CD14-positive monocyte (primary cell): ENCODE measurements at regions not wholly inside any gene's neighbourhood (a gene's known extent, or its start where the extent isn't known, plus 50 kb on each side); places are given as distances from the start of the nearest gene placed in this dataset.

Experiments used
- DNase-seq, 3 donors: peaks; one replicate each; pipeline ENCODE4 v3.0.0-alpha.2; 2011 to 2022
- H2AFZ ChIP-seq: 2 replicates; pipeline ENCODE4 v1.6.0; 2012; ENCODE audit warnings: mild to moderate bottlenecking, low read depth, low read length, inconsistent platforms; ENCODE audit not compliant: insufficient read depth, poor library complexity, severe bottlenecking
- H3K27ac ChIP-seq, 2 donors: 1 replicate in 1 of 2; 2 replicates in 1 of 2; pipeline ENCODE4 v1.5.1; 2012 to 2013; ENCODE audit warnings: low read length in 2 of 2, control low read depth in 1 of 2, inconsistent platforms in 1 of 2, low read depth in 1 of 2, mild to moderate bottlenecking in 1 of 2
- H3K27me3 ChIP-seq, 2 donors: one replicate each; pipeline versions ENCODE4 v1.6.0 to v1.6.1; 2011 to 2013; ENCODE audit warnings: low read length in 2 of 2; ENCODE audit not compliant: control insufficient read depth in 2 of 2, insufficient read depth in 2 of 2
- H3K36me3 ChIP-seq, 2 donors: replicated peaks in 1 of 2; 1 replicate in 1 of 2; 2 replicates in 1 of 2; pipeline versions ENCODE4 v1.5.1 to v1.6.1; 2012 to 2013; ENCODE audit warnings: low read length in 2 of 2, control low read depth in 1 of 2, inconsistent platforms in 1 of 2, mild to moderate bottlenecking in 1 of 2; ENCODE audit not compliant: insufficient read depth in 2 of 2, control insufficient read depth in 1 of 2
- H3K4me1 ChIP-seq, 2 donors: 1 replicate in 1 of 2; 2 replicates in 1 of 2; pipeline versions ENCODE4 v1.5.1 to v1.6.1; 2012 to 2013; ENCODE audit warnings: low read length in 2 of 2, control low read depth in 1 of 2, inconsistent platforms in 1 of 2, mild to moderate bottlenecking in 1 of 2, moderate library complexity in 1 of 2; ENCODE audit not compliant: insufficient read depth in 2 of 2, control insufficient read depth in 1 of 2
- H3K4me2 ChIP-seq: replicated peaks from 2 replicates; pipeline ENCODE3; 2012; ENCODE audit warnings: low read length, moderate library complexity, mild to moderate bottlenecking; ENCODE audit not compliant: poor library complexity, severe bottlenecking; ENCODE audit errors: extremely low read depth
- H3K4me3 ChIP-seq, 3 experiments: fragments of 200-600 bp in 1 of 3; sonication (generic) in 1 of 3; replicated peaks in 1 of 3; 1 replicate in 2 of 3; 2 replicates in 1 of 3; pipeline ENCODE4 v1.5.1; 2011 to 2013; ENCODE audit warnings: low read length in 3 of 3, mild to moderate bottlenecking in 3 of 3, control low read depth in 2 of 3, low read depth in 2 of 3, inconsistent platforms in 1 of 3, moderate library complexity in 1 of 3
- H3K79me2 ChIP-seq: 2 replicates; pipeline ENCODE4 v1.6.0; 2012; ENCODE audit warnings: mild to moderate bottlenecking, control low read depth, inconsistent platforms, low read length, moderate library complexity; ENCODE audit not compliant: insufficient read depth
- H3K9ac ChIP-seq: 2 replicates; pipeline ENCODE4 v1.6.0; 2017; ENCODE audit warnings: low read length, mild to moderate bottlenecking; ENCODE audit not compliant: insufficient read depth, poor library complexity, severe bottlenecking
- H3K9me3 ChIP-seq, 2 donors: replicated peaks in 1 of 2; 1 replicate in 1 of 2; 2 replicates in 1 of 2; pipeline versions ENCODE4 v1.5.1 to v1.6.1; 2012 to 2013; ENCODE audit warnings: low read length in 2 of 2, control low read depth in 1 of 2; ENCODE audit not compliant: control insufficient read depth in 1 of 2, insufficient read depth in 1 of 2
- H4K20me1 ChIP-seq: 2 replicates; pipeline ENCODE4 v1.6.0; 2012; ENCODE audit warnings: mild to moderate bottlenecking, low read length, control low read depth, moderate library complexity; ENCODE audit not compliant: insufficient read depth
- H3K27ac Mint-ChIP-seq, 7 donors: one replicate each; pipeline ENCODE4 v1.8.0; 2020; ENCODE audit warnings: mild to moderate bottlenecking in 7 of 7, mixed read lengths in 7 of 7, moderate library complexity in 6 of 7, inconsistent platforms in 2 of 7
- H3K27me3 Mint-ChIP-seq, 3 donors: one replicate each; pipeline ENCODE4 v1.8.0; 2021 to 2022; ENCODE audit warnings: low read depth in 3 of 3, mild to moderate bottlenecking in 3 of 3, mixed read lengths in 3 of 3, moderate library complexity in 3 of 3, inconsistent platforms in 1 of 3
- H3K36me3 Mint-ChIP-seq, 2 donors: one replicate each; pipeline ENCODE4 v1.8.0; 2020; ENCODE audit warnings: mixed read lengths in 2 of 2, inconsistent platforms in 1 of 2, mild to moderate bottlenecking in 1 of 2
- H3K4me1 Mint-ChIP-seq: one replicate; pipeline ENCODE4 v1.8.0; 2020; ENCODE audit warnings: mild to moderate bottlenecking, mixed read lengths
- H3K4me3 Mint-ChIP-seq, 2 donors: one replicate each; pipeline ENCODE4 v1.8.0; 2020; ENCODE audit warnings: mild to moderate bottlenecking in 2 of 2, mixed read lengths in 2 of 2, moderate library complexity in 1 of 2
- H3K9me3 Mint-ChIP-seq, 7 donors: one replicate each; pipeline ENCODE4 v1.8.0; 2020 to 2022; ENCODE audit warnings: mixed read lengths in 7 of 7, mild to moderate bottlenecking in 6 of 7, moderate library complexity in 6 of 7, inconsistent platforms in 2 of 7
- CTCF ChIP-seq: fragments of 200-600 bp; IDR thresholded peaks from one replicate; pipeline ENCODE4 v1.8.0; 2022; ENCODE audit warnings: antibody characterized with exemption, mild to moderate bottlenecking
- WGBS: methylation state at CpG from one replicate; pipeline ENCODE4 v1.1.5; 2013; ENCODE audit warnings: missing lambda C conversion rate; ENCODE audit not compliant: insufficient coverage; 5-methylcytosine and 5-hydroxymethylcytosine counted together
- intact Hi-C, 2 donors: fragments of 100-400 bp; cut with micrococcal nuclease; formaldehyde crosslinking; loops; one replicate each; pipeline versions ENCODE4 v1.15.0 to v1.15.1; 2023

- 92% methylated on average over 2 of the region's 4 CpGs for WGBS
- peaks cover 0 to 9% (median 3%) of the 10 kb centered on the region in 7 donors for H3K9me3 Mint-ChIP-seq
- no peaks in the 10 kb centered on the region for H3K36me3 ChIP-seq
- no peaks in the 10 kb centered on the region for H3K4me1 ChIP-seq
- intact Hi-C loops, result no loop called here
- no peak overlapping the region for H3K27ac ChIP-seq
- no peak overlapping the region for H2AFZ ChIP-seq
- no peak for TF ChIP-seq CTCF
- H3K9ac ChIP-seq, result no peak overlapping the region
- H3K27me3 Mint-ChIP-seq, result no peaks in the 10 kb centered on the region
- H3K9me3 ChIP-seq, result peaks cover 0 to under 1% of the 10 kb centered on the region in 2 donors
- DNase-seq, result no peak
- H3K4me2 ChIP-seq, result no peak overlapping the region
- no peaks in the 10 kb centered on the region for H3K27me3 ChIP-seq
- H4K20me1 ChIP-seq, result no peaks in the 10 kb centered on the region
- H3K27ac Mint-ChIP-seq, result no peak overlapping the region
- H3K4me3 ChIP-seq, result no peak overlapping the region
- H3K4me1 Mint-ChIP-seq, result no peaks in the 10 kb centered on the region
- no peak overlapping the region for H3K4me3 Mint-ChIP-seq
- H3K79me2 ChIP-seq, result no peaks in the 10 kb centered on the region
- H3K36me3 Mint-ChIP-seq, result no peaks in the 10 kb centered on the region
These were observed 245.4 kb upstream of the CHRM3 start for GRCh38 chr1:239140968-239141367.

- Histone ChIP-seq H3K4me2 (no peak overlapping the region), H3K4me3 (no peak overlapping the region), H3K9me3 (peaks cover 0 to 4% of the 10 kb centered on the region in 2 donors), H3K79me2 (no peaks in the 10 kb centered on the region), H2AFZ (no peak overlapping the region), H3K4me1 (no peaks in the 10 kb centered on the region), H4K20me1 (no peaks in the 10 kb centered on the region), H3K27me3 (no peaks in the 10 kb centered on the region), H3K27ac (no peak overlapping the region), H3K9ac (no peak overlapping the region), H3K36me3 (no peaks in the 10 kb centered on the region)
- no peak for TF ChIP-seq CTCF
- no peaks in the 10 kb centered on the region for H3K4me1 Mint-ChIP-seq
- H3K4me3 Mint-ChIP-seq, result no peak overlapping the region
- WGBS, result 100% methylated on average over 4 of the region's 5 CpGs
- intact Hi-C loops, result no loop called here
- no peaks in the 10 kb centered on the region for H3K36me3 Mint-ChIP-seq
- no peak overlapping the region for H3K27ac Mint-ChIP-seq
- peaks cover 2 to 14% (median 7%) of the 10 kb centered on the region in 7 donors for H3K9me3 Mint-ChIP-seq
- no peak for DNase-seq
- H3K27me3 Mint-ChIP-seq, result peaks cover 0 to 1% (median 0%) of the 10 kb centered on the region in 3 donors
These were observed 246.6 kb upstream of the CHRM3 start for GRCh38 chr1:239139801-239140200.
